ENCODE measurements at regions not wholly inside any gene's neighbourhood (a gene's known extent, or its start where the extent isn't known, plus 50 kb on each side); places are given as distances from the start of the nearest gene placed in this dataset.

DNA sequence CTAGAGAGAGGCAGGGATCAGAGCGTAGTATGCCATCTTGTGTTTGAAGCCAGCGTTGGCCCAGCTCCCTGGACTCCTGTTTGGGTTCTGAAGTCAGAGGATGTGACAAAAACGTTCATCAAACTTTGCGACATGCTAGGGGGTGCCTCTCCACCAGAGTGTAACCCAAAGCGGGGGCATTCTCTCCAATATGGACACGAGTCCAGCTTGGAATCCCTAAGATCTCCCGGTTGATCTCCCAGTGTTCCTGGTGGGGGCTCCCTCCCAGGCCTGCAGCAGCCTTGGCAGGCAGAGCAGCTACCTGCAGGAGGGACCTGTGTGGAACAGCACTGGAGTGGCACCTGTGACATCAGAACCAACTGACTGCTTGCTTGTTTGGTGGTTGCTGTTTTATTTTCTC lies 218.8 kb upstream of the ECI2 start:
- no peak overlapping the region for H3K27ac Mint-ChIP-seq
- H3K27ac ChIP-seq (ENCODE audit: low read length) = no peak overlapping the region
- no peaks in the 10 kb centered on the region for H3K36me3 ChIP-seq (ENCODE audit: control insufficient read depth, insufficient read depth, low read length)
- H3K27me3 ChIP-seq (ENCODE audit: control insufficient read depth, insufficient read depth, low read length) = no peaks in the 10 kb centered on the region
- H3K4me3 Mint-ChIP-seq = no peak overlapping the region
- no peak overlapping the region for H3K4me3 ChIP-seq (ENCODE audit: low read length)
- DNase-seq = no peak
- WGBS (ENCODE audit: insufficient coverage) = 88% methylated on average over 7 of the region's 7 CpGs
- H3K27me3 Mint-ChIP-seq (ENCODE audit: low read depth in 2 of 2) = peaks cover 0 to under 1% of the 10 kb centered on the region in 2 donors
- H3K36me3 Mint-ChIP-seq = no peaks in the 10 kb centered on the region
- H3K9me3 Mint-ChIP-seq = peaks cover 0 to 2% of the 10 kb centered on the region in 2 donors
- H3K4me1 ChIP-seq (ENCODE audit: control insufficient read depth, insufficient read depth, low read length) = no peaks in the 10 kb centered on the region
- no peak for ATAC-seq
- intact Hi-C loops (cut with micrococcal nuclease) = no loop called here
- no peaks in the 10 kb centered on the region for H3K9me3 ChIP-seq (ENCODE audit: control insufficient read depth, insufficient read depth, low read length)
- H3K4me1 Mint-ChIP-seq = no peaks in the 10 kb centered on the region
- TF ChIP-seq, protein P1, sequence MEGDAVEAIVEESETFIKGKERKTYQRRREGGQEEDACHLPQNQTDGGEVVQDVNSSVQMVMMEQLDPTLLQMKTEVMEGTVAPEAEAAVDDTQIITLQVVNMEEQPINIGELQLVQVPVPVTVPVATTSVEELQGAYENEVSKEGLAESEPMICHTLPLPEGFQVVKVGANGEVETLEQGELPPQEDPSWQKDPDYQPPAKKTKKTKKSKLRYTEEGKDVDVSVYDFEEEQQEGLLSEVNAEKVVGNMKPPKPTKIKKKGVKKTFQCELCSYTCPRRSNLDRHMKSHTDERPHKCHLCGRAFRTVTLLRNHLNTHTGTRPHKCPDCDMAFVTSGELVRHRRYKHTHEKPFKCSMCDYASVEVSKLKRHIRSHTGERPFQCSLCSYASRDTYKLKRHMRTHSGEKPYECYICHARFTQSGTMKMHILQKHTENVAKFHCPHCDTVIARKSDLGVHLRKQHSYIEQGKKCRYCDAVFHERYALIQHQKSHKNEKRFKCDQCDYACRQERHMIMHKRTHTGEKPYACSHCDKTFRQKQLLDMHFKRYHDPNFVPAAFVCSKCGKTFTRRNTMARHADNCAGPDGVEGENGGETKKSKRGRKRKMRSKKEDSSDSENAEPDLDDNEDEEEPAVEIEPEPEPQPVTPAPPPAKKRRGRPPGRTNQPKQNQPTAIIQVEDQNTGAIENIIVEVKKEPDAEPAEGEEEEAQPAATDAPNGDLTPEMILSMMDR (IDR thresholded peaks at IDR 0.05) = no peak

DNA sequence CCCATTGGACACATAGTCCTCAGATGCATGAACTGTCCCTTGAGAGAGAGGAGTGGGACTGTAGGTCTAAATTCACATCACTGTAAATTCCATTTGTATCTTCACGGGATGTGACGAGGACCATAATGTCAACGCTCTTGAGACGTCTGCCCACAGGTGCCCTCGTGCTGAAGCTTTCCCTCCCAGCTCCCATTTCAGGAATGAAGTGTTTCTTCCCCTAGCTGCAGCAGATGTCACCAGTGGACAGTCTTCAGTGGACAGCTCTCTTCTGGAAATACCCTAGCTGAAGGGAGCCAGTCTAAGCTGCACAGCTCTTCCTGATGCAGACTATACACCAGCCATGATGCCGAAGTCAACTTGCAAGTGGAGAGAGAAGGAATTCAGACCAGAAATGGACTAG lies 217.4 kb upstream of the ECI2 start:
- H3K27me3 Mint-ChIP-seq (ENCODE audit: low read depth in 2 of 2) = no peaks in the 10 kb centered on the region
- peaks cover 0 to 2% of the 10 kb centered on the region in 2 donors for H3K9me3 Mint-ChIP-seq
- no peaks in the 10 kb centered on the region for H3K4me1 Mint-ChIP-seq
- H3K27ac Mint-ChIP-seq = no peak overlapping the region
- no peak for ATAC-seq
- no peaks in the 10 kb centered on the region for H3K27me3 ChIP-seq (ENCODE audit: control insufficient read depth, insufficient read depth, low read length)
- no peak overlapping the region for H3K27ac ChIP-seq (ENCODE audit: low read length)
- no peak overlapping the region for H3K4me3 Mint-ChIP-seq
- no peaks in the 10 kb centered on the region for H3K9me3 ChIP-seq (ENCODE audit: control insufficient read depth, insufficient read depth, low read length)
- intact Hi-C loops (cut with micrococcal nuclease) = no loop called here
- whole genome bisulfite sequencing (ENCODE audit: insufficient coverage) = 96% methylated on average over 6 of the region's 6 CpGs
- H3K4me1 ChIP-seq (ENCODE audit: control insufficient read depth, insufficient read depth, low read length) = no peaks in the 10 kb centered on the region
- H3K36me3 ChIP-seq (ENCODE audit: control insufficient read depth, insufficient read depth, low read length) = no peaks in the 10 kb centered on the region
- H3K36me3 Mint-ChIP-seq = no peaks in the 10 kb centered on the region
- TF ChIP-seq, protein P1 (IDR thresholded peaks at IDR 0.05) = no peak
- no peak for DNase-seq
- no peak overlapping the region for H3K4me3 ChIP-seq (ENCODE audit: low read length)

DNA sequence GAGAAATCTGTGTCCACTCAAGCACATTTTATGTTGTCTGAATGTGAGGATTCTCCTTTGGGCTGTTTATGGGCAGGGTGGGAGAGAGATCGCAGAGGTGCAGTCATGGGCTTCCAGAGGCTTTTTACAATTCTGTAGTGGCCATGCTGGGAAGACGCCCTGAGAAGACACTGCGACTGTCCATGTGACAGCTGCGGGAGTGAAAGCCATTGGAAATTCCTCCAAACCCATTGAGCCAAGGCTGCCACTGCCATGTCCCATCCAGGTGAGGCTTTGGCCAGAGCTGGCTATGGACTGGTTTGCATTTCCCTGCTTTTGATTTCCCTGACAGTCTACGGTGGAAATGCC lies 216.9 kb upstream of the ECI2 start:
- DNase-seq (no peak), ATAC-seq (no peak)
- Histone ChIP-seq H3K27me3 (ENCODE audit: control insufficient read depth, insufficient read depth, low read length) (no peaks in the 10 kb centered on the region), H3K4me1 (ENCODE audit: control insufficient read depth, insufficient read depth, low read length) (no peaks in the 10 kb centered on the region), H3K27ac (ENCODE audit: low read length) (no peak overlapping the region), H3K9me3 (ENCODE audit: control insufficient read depth, insufficient read depth, low read length) (no peaks in the 10 kb centered on the region), H3K4me3 (ENCODE audit: low read length) (no peak overlapping the region), H3K36me3 (ENCODE audit: control insufficient read depth, insufficient read depth, low read length) (no peaks in the 10 kb centered on the region)
- Mint-ChIP-seq H3K9me3 (peaks cover 0 to 2% of the 10 kb centered on the region in 2 donors), H3K36me3 (no peaks in the 10 kb centered on the region), H3K4me3 (no peak overlapping the region), H3K27me3 (ENCODE audit: low read depth in 2 of 2) (no peaks in the 10 kb centered on the region), H3K27ac (no peak overlapping the region), H3K4me1 (no peaks in the 10 kb centered on the region)
- WGBS (ENCODE audit: insufficient coverage) = 94% methylated on average over 5 of the region's 5 CpGs
- intact Hi-C loops (cut with micrococcal nuclease) = no loop called here
- TF ChIP-seq, protein P1 (IDR thresholded peaks at IDR 0.05) = no peak

DNA sequence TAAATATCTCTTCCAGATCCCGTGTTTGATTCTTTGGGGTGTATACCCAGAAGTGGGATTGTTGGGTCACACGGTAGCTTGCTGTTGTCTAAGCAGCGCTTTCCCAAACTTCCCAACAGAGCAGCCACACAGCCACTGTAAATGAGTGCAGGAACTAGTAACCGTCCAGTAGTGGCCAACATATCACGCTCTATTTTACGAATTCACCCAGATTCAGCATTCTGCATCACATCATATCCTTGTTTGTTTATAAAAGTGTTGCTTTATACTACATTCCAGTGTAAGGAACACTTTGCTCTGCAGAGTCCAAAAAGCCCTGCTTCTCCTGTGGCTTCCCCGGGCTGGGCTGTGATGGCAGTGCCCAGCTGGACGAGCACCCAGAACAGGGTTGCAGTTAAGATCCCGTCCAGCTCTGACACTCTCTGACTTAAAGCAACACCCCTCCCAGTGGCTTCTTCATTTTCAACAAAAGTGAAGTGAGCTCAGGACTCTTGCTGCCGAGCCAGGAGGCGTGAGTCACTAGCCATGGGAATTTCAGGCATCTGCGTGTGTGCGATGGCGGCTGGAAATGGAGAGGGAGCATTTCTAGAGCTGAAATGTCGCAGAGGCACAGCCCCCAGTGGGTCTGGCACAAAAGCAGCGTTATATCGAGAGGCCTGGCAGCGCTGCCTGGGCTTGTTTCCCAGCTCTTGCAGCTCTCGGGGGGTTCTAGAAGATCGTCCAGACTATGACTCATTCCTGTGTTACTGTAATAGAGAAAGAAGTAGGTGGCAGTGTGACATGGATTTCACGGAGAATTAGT lies 216.3 kb upstream of the ECI2 start:
- DNase-seq = no peak
- no peak overlapping the region for H3K27ac ChIP-seq (ENCODE audit: low read length)
- no peak for ATAC-seq
- no peaks in the 10 kb centered on the region for H3K36me3 Mint-ChIP-seq
- no peaks in the 10 kb centered on the region for H3K4me1 Mint-ChIP-seq
- no peaks in the 10 kb centered on the region for H3K9me3 ChIP-seq (ENCODE audit: control insufficient read depth, insufficient read depth, low read length)
- no peak overlapping the region for H3K27ac Mint-ChIP-seq
- H3K4me3 Mint-ChIP-seq = no peak overlapping the region
- no peaks in the 10 kb centered on the region for H3K4me1 ChIP-seq (ENCODE audit: control insufficient read depth, insufficient read depth, low read length)
- H3K27me3 ChIP-seq (ENCODE audit: control insufficient read depth, insufficient read depth, low read length) = no peaks in the 10 kb centered on the region
- WGBS (ENCODE audit: insufficient coverage) = 85% methylated on average over 19 of the region's 21 CpGs
- TF ChIP-seq, protein P1 (IDR thresholded peaks at IDR 0.05) = no peak
- no peak overlapping the region for H3K4me3 ChIP-seq (ENCODE audit: low read length)
- no peaks in the 10 kb centered on the region for H3K27me3 Mint-ChIP-seq (ENCODE audit: low read depth in 2 of 2)
- peaks cover 0 to 2% of the 10 kb centered on the region in 2 donors for H3K9me3 Mint-ChIP-seq
- H3K36me3 ChIP-seq (ENCODE audit: control insufficient read depth, insufficient read depth, low read length) = no peaks in the 10 kb centered on the region
- intact Hi-C loops (cut with micrococcal nuclease) = no loop called here
